PC-9 (cell line): ENCODE measurements at regions not wholly inside any gene's neighbourhood (a gene's known extent, or its start where the extent isn't known, plus 50 kb on each side); places are given as distances from the start of the nearest gene placed in this dataset.

Experiments used
- BruUV-seq: library from RNA; stranded (reverse); fragments of 400-500 nt; replicated peaks from 2 replicates; lab custom pipeline; 2021; lab: Mats Ljungman, UMichigan
- CTCF ChIA-PET: fragments of 300-600 bp; sonication (Branson Sonifier 250); formaldehyde crosslinking; loops from one replicate; lab custom pipeline; 2022; ENCODE audit warnings: antibody characterized with exemption; lab: Charles Lee
- POLR2A ChIA-PET: fragments of 300-600 bp; sonication (Branson Sonifier 250); formaldehyde crosslinking; loops from one replicate; lab custom pipeline; 2022; ENCODE audit warnings: antibody characterized with exemption; ENCODE audit not compliant: unreplicated experiment; lab: Charles Lee
- DNase-seq, 2 experiments: peaks; one replicate each; pipeline versions ENCODE4 v3.0.0 to v3.0.0-alpha.2; 2015 to 2022; ENCODE audit warnings: mixed read lengths in 1 of 2
- H2AFZ ChIP-seq: fragments of 200-600 bp; sonication (generic); 2 replicates; pipeline ENCODE4 v1.8.1; 2017; ENCODE audit warnings: antibody characterized with exemption
- H3F3A ChIP-seq: fragments of 200-600 bp; sonication (generic); 2 replicates; pipeline ENCODE4 v1.8.1; 2017; ENCODE audit warnings: antibody characterized with exemption, mild to moderate bottlenecking, low read depth; ENCODE audit not compliant: insufficient read depth
- H3K27ac ChIP-seq: fragments of 200-600 bp; sonication (generic); 2 replicates; pipeline ENCODE4 v1.6.1; 2016; ENCODE audit warnings: mixed run types
- H3K27me3 ChIP-seq: fragments of 200-600 bp; sonication (generic); 2 replicates; pipeline ENCODE4 v1.6.1; 2016; ENCODE audit warnings: low read depth, mixed run types; ENCODE audit not compliant: insufficient read depth
- H3K36me3 ChIP-seq: fragments of 200-600 bp; sonication (generic); 2 replicates; pipeline ENCODE4 v1.6.1; 2016; ENCODE audit warnings: low read depth, mixed run types
- H3K4me1 ChIP-seq: fragments of 200-600 bp; sonication (generic); replicated peaks from 2 replicates; pipeline ENCODE4 v1.6.1; 2016; ENCODE audit warnings: mixed run types; ENCODE audit not compliant: insufficient read depth
- H3K4me2 ChIP-seq: fragments of 200-600 bp; sonication (generic); 2 replicates; pipeline ENCODE4 v1.6.1; 2017; ENCODE audit warnings: mixed run types
- H3K4me3 ChIP-seq: fragments of 200-600 bp; sonication (generic); 2 replicates; pipeline ENCODE4 v1.6.1; 2016; ENCODE audit warnings: mixed run types
- H3K79me2 ChIP-seq: fragments of 200-600 bp; sonication (generic); 2 replicates; pipeline ENCODE4 v1.6.1; 2017; ENCODE audit warnings: low read depth, mixed run types
- H3K9me2 ChIP-seq: fragments of 200-600 bp; sonication (generic); 2 replicates; pipeline ENCODE4 v1.8.1; 2017; ENCODE audit warnings: mild to moderate bottlenecking; ENCODE audit not compliant: insufficient read depth
- H3K9me3 ChIP-seq: fragments of 200-600 bp; sonication (generic); 2 replicates; pipeline ENCODE4 v1.8.1; 2016; ENCODE audit warnings: low read depth; ENCODE audit not compliant: insufficient read depth
- H4K20me1 ChIP-seq: fragments of 200-600 bp; sonication (generic); 2 replicates; pipeline ENCODE4 v1.8.1; 2017; ENCODE audit not compliant: insufficient read depth
- CTCF ChIP-seq: fragments of 200-600 bp; sonication (generic); conservative IDR thresholded peaks from 2 replicates; pipeline ENCODE4 v1.6.1; 2017; ENCODE audit warnings: mixed run types, antibody characterized with exemption, mild to moderate bottlenecking, moderate library complexity
- EZH2 ChIP-seq: fragments of 200-600 bp; sonication (generic); IDR thresholded peaks from 2 replicates; pipeline ENCODE4 v1.8.0; 2017; ENCODE audit warnings: antibody characterized with exemption, low read depth
- intact Hi-C: fragments of 100-400 bp; cut with micrococcal nuclease; formaldehyde crosslinking; loops from one replicate; pipeline ENCODE4 v1.10.0; 2022; ENCODE audit not compliant: unreplicated experiment

GRCh38 chr13:39963612-39964011 is 308.1 kb downstream of the COG6 start:
- BruUV-seq = no TSS peak
- Histone ChIP-seq H2AFZ (no peak overlapping the region), H4K20me1 (no peaks in the 10 kb centered on the region), H3K9me3 (no peaks in the 10 kb centered on the region), H3K4me1 (no peaks in the 10 kb centered on the region), H3K36me3 (no peaks in the 10 kb centered on the region), H3F3A (no peaks in the 10 kb centered on the region), H3K27me3 (no peaks in the 10 kb centered on the region), H3K79me2 (no peaks in the 10 kb centered on the region), H3K4me3 (no peak overlapping the region), H3K9me2 (no peaks in the 10 kb centered on the region), H3K4me2 (no peak overlapping the region), H3K27ac (no peak overlapping the region)
- no peak for DNase-seq
- intact Hi-C loops = no loop called here
- TF ChIP-seq EZH2 = no peak
- no peak for TF ChIP-seq CTCF
- ChIA-PET CTCF (no interaction called here), POLR2A (no interaction called here)

DNA sequence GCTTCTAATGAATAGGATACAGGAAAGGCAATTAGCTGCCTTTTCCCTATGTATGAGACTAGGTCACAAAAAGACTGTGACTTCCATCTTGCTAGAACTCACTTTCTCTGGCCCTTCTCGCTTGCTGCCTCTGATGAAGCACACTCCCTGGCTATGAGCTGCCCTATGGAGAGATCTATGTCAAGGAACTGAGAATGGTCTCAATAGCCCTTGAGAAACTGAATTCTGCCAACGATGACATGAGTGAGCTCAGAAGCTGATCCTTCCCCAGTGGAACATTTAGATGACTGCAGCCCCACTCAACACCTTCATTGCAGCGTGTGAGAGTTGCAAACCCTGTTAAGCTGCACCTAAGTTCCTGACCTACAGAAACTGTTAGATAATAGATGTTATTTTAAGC is 309.8 kb downstream of the COG6 start:
- DNase-seq = no peak
- no peaks in the 10 kb centered on the region for H4K20me1 ChIP-seq
- H3F3A ChIP-seq = no peaks in the 10 kb centered on the region
- BruUV-seq = no TSS peak
- no peaks in the 10 kb centered on the region for H3K27me3 ChIP-seq
- TF ChIP-seq EZH2 = no peak
- TF ChIP-seq CTCF = no peak
- ChIA-PET POLR2A (no interaction called here), CTCF (no interaction called here)
- H3K4me2 ChIP-seq = no peak overlapping the region
- intact Hi-C loops = no loop called here
- no peaks in the 10 kb centered on the region for H3K79me2 ChIP-seq
- no peaks in the 10 kb centered on the region for H3K9me3 ChIP-seq
- H3K9me2 ChIP-seq = no peaks in the 10 kb centered on the region
- H3K4me3 ChIP-seq = no peak overlapping the region
- no peak overlapping the region for H2AFZ ChIP-seq
- H3K36me3 ChIP-seq = no peaks in the 10 kb centered on the region
- H3K4me1 ChIP-seq = no peaks in the 10 kb centered on the region
- H3K27ac ChIP-seq = no peak overlapping the region

DNA sequence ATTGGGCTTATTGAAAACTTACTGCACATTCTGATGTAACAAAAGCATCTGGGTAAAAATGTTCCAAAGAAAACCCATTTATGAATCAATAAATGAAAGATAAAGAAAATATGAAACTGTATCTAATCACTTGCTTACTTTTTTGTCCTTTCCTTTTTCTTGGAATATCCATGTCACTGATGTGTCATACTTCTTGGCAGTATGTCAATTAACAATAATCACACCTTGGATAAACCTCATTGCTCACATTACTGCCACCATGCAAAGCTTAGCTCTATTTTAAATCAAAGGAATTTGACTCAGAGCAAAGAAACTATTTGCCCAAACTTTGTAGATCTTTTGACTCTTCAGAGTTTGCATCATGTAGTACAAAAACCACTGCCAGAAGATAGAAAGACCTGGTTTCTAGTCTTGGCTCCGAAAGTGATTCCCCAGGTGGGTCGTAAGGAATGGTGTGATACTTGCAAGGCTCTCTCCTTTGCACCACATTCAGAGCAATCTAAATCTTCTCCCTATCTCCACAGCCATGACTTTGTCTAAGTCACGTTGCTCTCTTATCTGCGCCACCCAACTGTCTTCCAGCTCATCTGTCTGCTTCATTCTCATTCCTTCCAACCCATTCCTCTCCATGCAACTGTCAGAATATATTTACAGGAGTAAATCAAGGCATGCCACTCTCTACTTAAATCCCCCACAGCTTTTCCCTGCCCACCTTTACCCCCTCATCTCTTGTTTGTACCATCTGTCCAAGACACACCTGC is 311.9 kb downstream of the COG6 start:
- intact Hi-C loops = no loop called here
- Histone ChIP-seq H3K4me1 (no peaks in the 10 kb centered on the region), H3K9me3 (no peaks in the 10 kb centered on the region), H3K4me3 (no peak overlapping the region), H3K27me3 (no peaks in the 10 kb centered on the region), H3K79me2 (no peaks in the 10 kb centered on the region), H3F3A (no peaks in the 10 kb centered on the region), H2AFZ (no peak overlapping the region), H4K20me1 (no peaks in the 10 kb centered on the region), H3K9me2 (no peaks in the 10 kb centered on the region), H3K27ac (no peak overlapping the region), H3K4me2 (no peak overlapping the region), H3K36me3 (no peaks in the 10 kb centered on the region)
- no peak for DNase-seq
- POLR2A ChIA-PET = no interaction called here
- BruUV-seq = no TSS peak
- TF ChIP-seq EZH2 (no peak), CTCF (no peak)
- CTCF ChIA-PET = no interaction called here
